ENCODE measurements at regions not wholly inside any gene's neighbourhood (a gene's known extent, or its start where the extent isn't known, plus 50 kb on each side); places are given as distances from the start of the nearest gene placed in this dataset.

DNA sequence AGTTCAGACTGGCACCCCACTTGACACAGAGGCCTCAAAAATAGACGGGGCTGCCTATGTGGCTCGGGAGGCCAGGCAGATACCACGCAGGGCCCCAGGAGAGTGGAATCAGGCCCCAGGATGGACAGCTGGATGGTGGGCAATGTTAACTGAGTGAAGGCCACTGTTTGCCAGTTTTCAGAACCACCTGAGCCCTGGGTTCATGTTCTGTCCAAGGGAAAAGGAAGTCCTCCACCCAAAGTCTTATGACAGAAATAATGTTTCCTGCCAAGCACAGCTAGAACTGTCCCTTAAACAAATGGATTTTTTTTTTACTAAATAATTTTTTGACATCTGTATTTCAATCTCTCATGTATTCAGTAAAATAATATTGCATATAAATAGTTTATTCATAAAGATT is 228.4 kb downstream of the KLF13 start:
- Histone ChIP-seq H3K4me2 (replicated peaks; ENCODE audit: low read depth, low read length, poor library complexity, severe bottlenecking) (no peak overlapping the region), H3K4me3 (ENCODE audit: control extremely low read depth in 1 of 5, extremely low read depth in 1 of 5, insufficient read depth in 1 of 5, low read depth in 2 of 5, low read length in 4 of 5) (no peak overlapping the region), H3K27me3 (replicated peaks in 1 of 4; ENCODE audit: control extremely low read depth in 1 of 4, control insufficient read depth in 3 of 4, insufficient read depth in 4 of 4, low read length in 3 of 4) (peaks cover 0 to 4% (median 0%) of the 10 kb centered on the region in 4 experiments), H3K4me1 (ENCODE audit: control insufficient read depth in 2 of 2, insufficient read depth in 2 of 2, low read length in 2 of 2) (no peaks in the 10 kb centered on the region), H3K9me3 (ENCODE audit: control extremely low read depth in 1 of 3, control insufficient read depth in 2 of 3, insufficient read depth in 1 of 3, low read length in 2 of 3) (peaks cover 0 to 3% (median 0%) of the 10 kb centered on the region in 3 donors), H3K9ac (ENCODE audit: low read length) (no peak overlapping the region), H4K20me1 (ENCODE audit: control insufficient read depth, insufficient read depth, low read length, poor library complexity, severe bottlenecking) (no peaks in the 10 kb centered on the region), H2AFZ (ENCODE audit: insufficient read depth, low read depth, low read length, poor library complexity, severe bottlenecking) (no peak overlapping the region), H3K36me3 (replicated peaks in 1 of 2; ENCODE audit: control extremely low read depth in 1 of 2, control insufficient read depth in 1 of 2, extremely low read depth in 1 of 2, insufficient read depth in 2 of 2, low read length in 1 of 2) (no peaks in the 10 kb centered on the region), H3K79me2 (ENCODE audit: control insufficient read depth, insufficient read depth, low read length) (no peaks in the 10 kb centered on the region), H3K27ac (ENCODE audit: low read length in 2 of 2) (no peak overlapping the region)
- Mint-ChIP-seq H3K4me1 (no peaks in the 10 kb centered on the region), H3K27ac (no peak overlapping the region), H3K4me3 (no peak overlapping the region), H3K9me3 (ENCODE audit: insufficient read depth) (no peaks in the 10 kb centered on the region), H3K27me3 (peaks cover 12% of the 10 kb centered on the region)
- DNase-seq (no peak), ATAC-seq (ENCODE audit: low read depth) (no peak)
- intact Hi-C loops (cut with micrococcal nuclease), result no loop called here
- WGBS (ENCODE audit: insufficient coverage), result 100% methylated on average over 1 of the region's 3 CpGs
- TF ChIP-seq, protein P1, sequence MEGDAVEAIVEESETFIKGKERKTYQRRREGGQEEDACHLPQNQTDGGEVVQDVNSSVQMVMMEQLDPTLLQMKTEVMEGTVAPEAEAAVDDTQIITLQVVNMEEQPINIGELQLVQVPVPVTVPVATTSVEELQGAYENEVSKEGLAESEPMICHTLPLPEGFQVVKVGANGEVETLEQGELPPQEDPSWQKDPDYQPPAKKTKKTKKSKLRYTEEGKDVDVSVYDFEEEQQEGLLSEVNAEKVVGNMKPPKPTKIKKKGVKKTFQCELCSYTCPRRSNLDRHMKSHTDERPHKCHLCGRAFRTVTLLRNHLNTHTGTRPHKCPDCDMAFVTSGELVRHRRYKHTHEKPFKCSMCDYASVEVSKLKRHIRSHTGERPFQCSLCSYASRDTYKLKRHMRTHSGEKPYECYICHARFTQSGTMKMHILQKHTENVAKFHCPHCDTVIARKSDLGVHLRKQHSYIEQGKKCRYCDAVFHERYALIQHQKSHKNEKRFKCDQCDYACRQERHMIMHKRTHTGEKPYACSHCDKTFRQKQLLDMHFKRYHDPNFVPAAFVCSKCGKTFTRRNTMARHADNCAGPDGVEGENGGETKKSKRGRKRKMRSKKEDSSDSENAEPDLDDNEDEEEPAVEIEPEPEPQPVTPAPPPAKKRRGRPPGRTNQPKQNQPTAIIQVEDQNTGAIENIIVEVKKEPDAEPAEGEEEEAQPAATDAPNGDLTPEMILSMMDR (IDR thresholded peaks at IDR 0.05), result no peak
- TF ChIP-seq EZH2 (IDR thresholded peaks at IDR 0.05; ENCODE audit: borderline replicate concordance, insufficient read depth, low read depth, low read length, poor library complexity, severe bottlenecking), result no peak
- ChIA-PET CTCF (no interaction called here), POLR2A (no interaction called here)

DNA sequence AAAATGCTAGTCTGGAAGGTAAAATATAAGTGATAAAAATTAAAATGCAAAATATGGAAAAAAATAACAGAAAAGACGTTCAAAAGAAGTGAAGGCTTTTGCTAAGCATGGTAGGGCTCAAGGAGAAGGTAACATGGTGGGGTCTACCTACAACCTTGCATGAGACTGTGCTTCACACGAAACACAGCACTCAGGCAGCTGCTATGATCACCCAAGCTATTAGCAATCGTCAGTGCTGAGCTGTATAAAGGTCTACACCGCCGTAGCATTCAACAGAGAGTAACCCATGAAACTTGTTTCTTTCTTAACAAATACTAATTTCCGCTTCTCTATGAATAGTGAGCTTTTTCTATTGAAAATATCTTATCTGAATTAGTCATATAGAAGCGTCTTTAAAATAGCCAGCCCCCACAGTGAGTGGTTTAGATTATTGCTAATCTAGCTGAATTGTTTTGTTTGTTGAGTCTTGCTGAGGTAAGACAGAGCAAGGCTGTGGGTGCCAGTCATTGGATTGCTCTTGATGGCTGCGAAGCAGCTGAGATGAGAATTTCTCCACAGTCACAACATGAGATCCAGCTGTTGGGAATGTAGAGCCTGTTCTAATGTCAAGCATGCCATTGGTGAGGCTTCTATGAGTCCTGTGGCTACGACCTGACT is 230.0 kb downstream of the KLF13 start:
- H3K4me3 Mint-ChIP-seq, result no peak overlapping the region
- no peak for DNase-seq
- H3K4me3 ChIP-seq (ENCODE audit: control extremely low read depth in 1 of 5, extremely low read depth in 1 of 5, insufficient read depth in 1 of 5, low read depth in 2 of 5, low read length in 4 of 5), result no peak overlapping the region
- no peaks in the 10 kb centered on the region for H3K4me1 ChIP-seq (ENCODE audit: control insufficient read depth in 2 of 2, insufficient read depth in 2 of 2, low read length in 2 of 2)
- no peak overlapping the region for H2AFZ ChIP-seq (ENCODE audit: insufficient read depth, low read depth, low read length, poor library complexity, severe bottlenecking)
- CTCF ChIA-PET, result no interaction called here
- H3K4me1 Mint-ChIP-seq, result no peaks in the 10 kb centered on the region
- no peak overlapping the region for H3K27ac ChIP-seq (ENCODE audit: low read length in 2 of 2)
- H3K9me3 Mint-ChIP-seq (ENCODE audit: insufficient read depth), result no peaks in the 10 kb centered on the region
- ATAC-seq (ENCODE audit: low read depth), result no peak
- H3K36me3 ChIP-seq (replicated peaks in 1 of 2; ENCODE audit: control extremely low read depth in 1 of 2, control insufficient read depth in 1 of 2, extremely low read depth in 1 of 2, insufficient read depth in 2 of 2, low read length in 1 of 2), result no peaks in the 10 kb centered on the region
- WGBS (ENCODE audit: insufficient coverage), result 89% methylated on average over 4 of the region's 9 CpGs
- no peaks in the 10 kb centered on the region for H4K20me1 ChIP-seq (ENCODE audit: control insufficient read depth, insufficient read depth, low read length, poor library complexity, severe bottlenecking)
- H3K27me3 ChIP-seq (replicated peaks in 1 of 4; ENCODE audit: control extremely low read depth in 1 of 4, control insufficient read depth in 3 of 4, insufficient read depth in 4 of 4, low read length in 3 of 4), result peaks cover 0 to 2% (median 0%) of the 10 kb centered on the region in 4 experiments
- POLR2A ChIA-PET, result no interaction called here
- no peak for TF ChIP-seq EZH2 (IDR thresholded peaks at IDR 0.05; ENCODE audit: borderline replicate concordance, insufficient read depth, low read depth, low read length, poor library complexity, severe bottlenecking)
- TF ChIP-seq, protein P1 (IDR thresholded peaks at IDR 0.05), result no peak
- intact Hi-C loops (cut with micrococcal nuclease), result no loop called here
- no peaks in the 10 kb centered on the region for H3K79me2 ChIP-seq (ENCODE audit: control insufficient read depth, insufficient read depth, low read length)
- no peak overlapping the region for H3K9ac ChIP-seq (ENCODE audit: low read length)
- H3K27ac Mint-ChIP-seq, result no peak overlapping the region
- H3K9me3 ChIP-seq (ENCODE audit: control extremely low read depth in 1 of 3, control insufficient read depth in 2 of 3, insufficient read depth in 1 of 3, low read length in 2 of 3), result peaks cover 0 to 3% (median 0%) of the 10 kb centered on the region in 3 donors
- H3K27me3 Mint-ChIP-seq, result peaks cover 12% of the 10 kb centered on the region
- H3K4me2 ChIP-seq (replicated peaks; ENCODE audit: low read depth, low read length, poor library complexity, severe bottlenecking), result no peak overlapping the region

Measured in B cell (primary cell).